Parathyroid adenoma (tissue), 2 donors: ENCODE measurements at regions not wholly inside any gene's neighbourhood (a gene's known extent, or its start where the extent isn't known, plus 50 kb on each side); places are given as distances from the start of the nearest gene placed in this dataset.

Source experiments
- H2AFZ ChIP-seq: fragments of 300-600 bp; sonication (generic); one replicate; pipeline ENCODE4 v1.7.0; 2017; ENCODE audit warnings: antibody characterized with exemption, mild to moderate bottlenecking
- H3K27ac ChIP-seq: fragments of 300-600 bp; sonication (generic); one replicate; pipeline ENCODE4 v1.7.0; 2017
- H3K27me3 ChIP-seq: fragments of 300-600 bp; sonication (generic); one replicate; pipeline ENCODE4 v1.7.0; 2017; ENCODE audit warnings: low read length; ENCODE audit not compliant: control insufficient read depth, insufficient read depth
- H3K36me3 ChIP-seq: fragments of 300-600 bp; sonication (generic); one replicate; pipeline ENCODE4 v1.7.0; 2017; ENCODE audit warnings: low read length; ENCODE audit not compliant: control insufficient read depth, insufficient read depth
- H3K4me1 ChIP-seq: fragments of 300-600 bp; sonication (generic); one replicate; pipeline ENCODE4 v1.7.0; 2017; ENCODE audit warnings: control low read depth
- H3K4me2 ChIP-seq: fragments of 300-600 bp; sonication (generic); one replicate; pipeline ENCODE4 v1.7.0; 2017; ENCODE audit warnings: low read length
- H3K4me3 ChIP-seq: fragments of 300-600 bp; sonication (generic); one replicate; pipeline ENCODE4 v1.7.0; 2017; ENCODE audit warnings: low read depth, low read length
- H3K79me2 ChIP-seq: fragments of 300-600 bp; sonication (generic); one replicate; pipeline ENCODE4 v1.7.0; 2017; ENCODE audit warnings: control low read depth
- H3K9ac ChIP-seq: fragments of 300-600 bp; sonication (generic); one replicate; pipeline ENCODE4 v1.7.0; 2017; ENCODE audit warnings: mild to moderate bottlenecking
- H3K9me3 ChIP-seq: fragments of 300-600 bp; sonication (generic); one replicate; pipeline ENCODE4 v1.7.0; 2017; ENCODE audit warnings: low read length; ENCODE audit not compliant: control insufficient read depth
- TF ChIP-seq, protein P1 (sequence below): fragments of 300-600 bp; sonication (generic); IDR thresholded peaks from one replicate; pipeline ENCODE4 v1.7.0; 2017; ENCODE audit warnings: antibody characterized with exemption, mild to moderate bottlenecking
- donor health status: primary hyperparathyroidism.

DNA sequence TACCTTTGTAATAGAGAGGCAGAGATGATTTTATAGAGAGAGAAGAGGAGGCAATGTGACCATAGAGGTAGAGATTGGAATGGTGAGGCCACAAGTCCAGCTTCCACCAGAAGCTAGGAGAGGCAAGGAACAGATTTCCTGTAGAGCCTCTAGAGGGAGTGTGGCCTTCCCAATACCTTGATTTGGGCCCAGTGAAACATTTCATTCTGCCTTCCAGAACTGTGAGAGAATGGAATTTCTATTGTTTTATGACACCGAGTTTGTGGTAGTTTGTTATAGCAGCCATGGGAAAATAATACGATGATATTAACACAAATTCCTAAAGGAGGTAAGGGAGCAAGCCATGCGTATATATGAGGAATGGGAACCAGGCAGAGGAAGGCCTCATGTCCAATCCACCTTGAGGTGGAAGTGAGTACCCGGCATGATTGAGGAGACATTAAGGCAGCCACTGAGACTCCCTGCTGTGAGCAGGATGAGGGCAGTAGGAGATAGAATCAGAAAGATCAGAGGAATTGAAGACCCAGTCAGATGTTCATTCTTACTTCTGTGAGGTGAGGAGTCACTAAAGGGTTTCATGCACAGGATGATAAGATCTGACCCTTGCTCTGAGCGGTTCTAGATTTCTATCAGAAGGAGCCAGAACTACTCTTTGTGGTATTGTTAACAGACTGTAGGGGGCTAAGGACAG lies 636.3 kb upstream of the IMPG1 start:
- TF ChIP-seq, protein P1, sequence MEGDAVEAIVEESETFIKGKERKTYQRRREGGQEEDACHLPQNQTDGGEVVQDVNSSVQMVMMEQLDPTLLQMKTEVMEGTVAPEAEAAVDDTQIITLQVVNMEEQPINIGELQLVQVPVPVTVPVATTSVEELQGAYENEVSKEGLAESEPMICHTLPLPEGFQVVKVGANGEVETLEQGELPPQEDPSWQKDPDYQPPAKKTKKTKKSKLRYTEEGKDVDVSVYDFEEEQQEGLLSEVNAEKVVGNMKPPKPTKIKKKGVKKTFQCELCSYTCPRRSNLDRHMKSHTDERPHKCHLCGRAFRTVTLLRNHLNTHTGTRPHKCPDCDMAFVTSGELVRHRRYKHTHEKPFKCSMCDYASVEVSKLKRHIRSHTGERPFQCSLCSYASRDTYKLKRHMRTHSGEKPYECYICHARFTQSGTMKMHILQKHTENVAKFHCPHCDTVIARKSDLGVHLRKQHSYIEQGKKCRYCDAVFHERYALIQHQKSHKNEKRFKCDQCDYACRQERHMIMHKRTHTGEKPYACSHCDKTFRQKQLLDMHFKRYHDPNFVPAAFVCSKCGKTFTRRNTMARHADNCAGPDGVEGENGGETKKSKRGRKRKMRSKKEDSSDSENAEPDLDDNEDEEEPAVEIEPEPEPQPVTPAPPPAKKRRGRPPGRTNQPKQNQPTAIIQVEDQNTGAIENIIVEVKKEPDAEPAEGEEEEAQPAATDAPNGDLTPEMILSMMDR: no peak
- Histone ChIP-seq H3K9me3 (no peaks in the 10 kb centered on the region), H3K4me1 (no peaks in the 10 kb centered on the region), H3K9ac (no peak overlapping the region), H2AFZ (no peak overlapping the region), H3K79me2 (no peaks in the 10 kb centered on the region), H3K27ac (no peak overlapping the region), H3K4me2 (no peak overlapping the region), H3K36me3 (no peaks in the 10 kb centered on the region), H3K27me3 (no peaks in the 10 kb centered on the region), H3K4me3 (no peak overlapping the region)

- H3K4me3 ChIP-seq: no peak overlapping the region
- H3K9me3 ChIP-seq: no peaks in the 10 kb centered on the region
- H3K27ac ChIP-seq: no peak overlapping the region
- H3K36me3 ChIP-seq: no peaks in the 10 kb centered on the region
- H2AFZ ChIP-seq: no peak overlapping the region
- no peaks in the 10 kb centered on the region for H3K4me1 ChIP-seq
- H3K27me3 ChIP-seq: no peaks in the 10 kb centered on the region
- TF ChIP-seq, protein P1: no peak
- no peaks in the 10 kb centered on the region for H3K79me2 ChIP-seq
- no peak overlapping the region for H3K9ac ChIP-seq
- H3K4me2 ChIP-seq: no peak overlapping the region
These were observed 635.2 kb upstream of the IMPG1 start for GRCh38 chr6:76707630-76708029.

DNA sequence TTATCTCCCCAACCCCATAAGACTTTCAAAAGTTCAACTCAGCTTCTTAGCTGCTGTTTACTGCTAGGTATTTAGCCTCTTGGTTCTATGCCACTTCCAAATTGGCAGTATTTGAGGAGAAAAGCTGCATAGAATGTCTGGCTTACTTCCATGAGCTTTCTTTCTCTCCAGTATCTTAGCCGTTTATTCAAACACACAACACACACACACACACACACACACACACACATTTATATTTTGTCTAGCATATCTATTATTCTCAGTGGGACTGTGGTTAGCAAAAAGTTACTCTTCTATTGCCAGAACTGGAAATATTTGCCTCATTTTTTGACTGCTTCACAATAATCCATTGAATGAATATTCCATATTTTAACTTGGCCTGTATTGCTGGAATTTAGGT lies 634.2 kb upstream of the IMPG1 start:
- no peak overlapping the region for H3K27ac ChIP-seq
- H3K4me2 ChIP-seq: no peak overlapping the region
- H2AFZ ChIP-seq: no peak overlapping the region
- no peaks in the 10 kb centered on the region for H3K36me3 ChIP-seq
- TF ChIP-seq, protein P1: no peak
- no peaks in the 10 kb centered on the region for H3K9me3 ChIP-seq
- no peaks in the 10 kb centered on the region for H3K27me3 ChIP-seq
- no peak overlapping the region for H3K9ac ChIP-seq
- no peaks in the 10 kb centered on the region for H3K79me2 ChIP-seq
- H3K4me1 ChIP-seq: no peaks in the 10 kb centered on the region
- H3K4me3 ChIP-seq: no peak overlapping the region

DNA sequence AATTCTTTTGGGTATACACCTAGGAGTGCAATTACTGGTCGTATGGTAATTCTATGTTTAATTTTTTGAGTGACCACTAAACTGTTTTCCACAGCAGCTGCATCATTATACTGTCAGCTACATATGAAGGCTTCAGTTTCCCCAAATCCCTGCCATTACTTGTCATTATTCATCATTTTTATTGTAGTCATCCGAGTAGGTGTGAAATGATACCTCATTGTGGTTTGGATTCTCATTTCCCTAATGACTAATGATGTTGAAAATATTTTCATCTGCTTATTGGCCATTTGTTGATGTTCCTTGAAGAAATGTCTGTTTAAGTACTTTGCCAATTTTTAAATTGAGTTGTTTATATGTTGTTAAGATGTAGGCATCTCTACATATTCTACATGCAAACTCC lies 633.6 kb upstream of the IMPG1 start:
- Histone ChIP-seq H3K4me3 (no peak overlapping the region), H2AFZ (no peak overlapping the region), H3K27me3 (no peaks in the 10 kb centered on the region), H3K9me3 (no peaks in the 10 kb centered on the region), H3K4me1 (no peaks in the 10 kb centered on the region), H3K27ac (no peak overlapping the region), H3K36me3 (no peaks in the 10 kb centered on the region), H3K79me2 (no peaks in the 10 kb centered on the region), H3K9ac (no peak overlapping the region), H3K4me2 (no peak overlapping the region)
- TF ChIP-seq, protein P1: no peak

GRCh38 chr6:76703786-76704185 lies 631.3 kb upstream of the IMPG1 start:
- no peaks in the 10 kb centered on the region for H3K27me3 ChIP-seq
- H3K4me1 ChIP-seq: no peaks in the 10 kb centered on the region
- H3K36me3 ChIP-seq: no peaks in the 10 kb centered on the region
- no peak overlapping the region for H3K4me3 ChIP-seq
- no peak overlapping the region for H3K27ac ChIP-seq
- no peak overlapping the region for H2AFZ ChIP-seq
- TF ChIP-seq, protein P1: no peak
- H3K4me2 ChIP-seq: no peak overlapping the region
- no peak overlapping the region for H3K9ac ChIP-seq
- H3K79me2 ChIP-seq: no peaks in the 10 kb centered on the region
- no peaks in the 10 kb centered on the region for H3K9me3 ChIP-seq
